ENCODE measurements at regions not wholly inside any gene's neighbourhood (a gene's known extent, or its start where the extent isn't known, plus 50 kb on each side); places are given as distances from the start of the nearest gene placed in this dataset.

- no peak for ATAC-seq
- Histone ChIP-seq H3K27me3 (ENCODE audit: insufficient read depth, low read length) (0 out of 2 replicates have a peak, but pooled peaks cover 5% of the 10 kb centered on the region), H3K9me2 (ENCODE audit: insufficient read depth) (no peaks in the 10 kb centered on the region), H3K27ac (ENCODE audit: low read depth, low read length) (no peak overlapping the region), H3K9ac (ENCODE audit: low read length) (no peak overlapping the region), H3K79me2 (ENCODE audit: insufficient read depth, low read length) (no peaks in the 10 kb centered on the region), H3K4me3 (replicated peaks in 1 of 2; ENCODE audit: low read depth in 1 of 2, low read length in 2 of 2) (no peak overlapping the region), H3K36me3 (ENCODE audit: control insufficient read depth in 1 of 2, insufficient read depth in 2 of 2, low read length in 2 of 2) (no peaks in the 10 kb centered on the region), H4K20me1 (ENCODE audit: insufficient read depth) (no peaks in the 10 kb centered on the region), H3K4me2 (ENCODE audit: low read length) (no peak overlapping the region), H3K4me1 (ENCODE audit: control insufficient read depth in 1 of 2, insufficient read depth in 2 of 2, low read length in 2 of 2) (no peaks in the 10 kb centered on the region), H3K9me3 (ENCODE audit: control insufficient read depth in 1 of 2, insufficient read depth in 1 of 2, low read depth in 1 of 2, low read length in 2 of 2) (no peaks in the 10 kb centered on the region), H2AFZ (ENCODE audit: low read depth, low read length, poor library complexity, severe bottlenecking) (no peak overlapping the region)
- POLR2A ChIA-PET, result no interaction called here
- no TSS peak for BruUV-seq (replicated peaks)
- intact Hi-C loops (cut with micrococcal nuclease), result no loop called here
- CTCF ChIA-PET, result no interaction called here
- TF ChIP-seq JUND (IDR thresholded peaks at IDR 0.05) (no peak), CTCF (IDR thresholded peaks at IDR 0.05 in 2 of 3, conservative IDR thresholded peaks at IDR 0.05 in 1 of 3; ENCODE audit: borderline replicate concordance in 1 of 3, insufficient read depth in 1 of 3, low read depth in 2 of 3, low read length in 2 of 3) (no peak), FOSL1 (IDR thresholded peaks at IDR 0.05; ENCODE audit: low read depth) (no peak), SIN3A (IDR thresholded peaks at IDR 0.05; ENCODE audit: low read depth) (no peak), ZFX (IDR thresholded peaks at IDR 0.05) (no peak)
- no peak for DNase-seq (ENCODE audit: low read depth, low spot score)
- RAD21 ChIA-PET (ENCODE audit: low non-redundant PET in 1 of 2, low total read pairs in 2 of 2, uncharacterized antibody in 2 of 2, unreplicated experiment in 2 of 2), result no interaction called here
These were observed 110.5 kb upstream of the ZNF32 start for GRCh38 chr10:43759216-43759615.

DNA sequence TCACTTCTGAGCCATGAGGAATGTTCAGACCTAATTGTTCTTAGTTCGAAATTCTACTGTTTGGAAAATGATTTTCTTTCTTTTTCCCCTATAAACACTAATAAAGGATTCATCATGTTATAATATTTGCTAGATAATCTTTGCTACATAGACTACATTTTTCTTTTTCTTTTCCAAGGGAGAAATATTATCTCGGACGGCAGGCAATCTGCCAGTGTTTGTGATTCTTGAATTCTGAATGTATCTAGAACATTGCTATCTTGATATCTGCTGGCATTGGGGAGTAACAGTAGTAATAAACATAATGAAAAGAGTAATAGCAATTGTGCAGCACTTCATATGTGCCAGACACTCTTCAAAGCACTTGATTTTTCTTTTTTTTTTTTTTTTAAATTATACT, 107.7 kb upstream of the ZNF32 start:
- H4K20me1 ChIP-seq (ENCODE audit: insufficient read depth), result no peaks in the 10 kb centered on the region
- 0 out of 2 replicates have a peak, but pooled peaks cover 5% of the 10 kb centered on the region for H3K27me3 ChIP-seq (ENCODE audit: insufficient read depth, low read length)
- RAD21 ChIA-PET (ENCODE audit: low non-redundant PET in 1 of 2, low total read pairs in 2 of 2, uncharacterized antibody in 2 of 2, unreplicated experiment in 2 of 2), result no interaction called here
- H3K79me2 ChIP-seq (ENCODE audit: insufficient read depth, low read length), result no peaks in the 10 kb centered on the region
- H3K4me2 ChIP-seq (ENCODE audit: low read length), result no peak overlapping the region
- H3K9me2 ChIP-seq (ENCODE audit: insufficient read depth), result no peaks in the 10 kb centered on the region
- no peak overlapping the region for H3K27ac ChIP-seq (ENCODE audit: low read depth, low read length)
- POLR2A ChIA-PET, result no interaction called here
- H2AFZ ChIP-seq (ENCODE audit: low read depth, low read length, poor library complexity, severe bottlenecking), result no peak overlapping the region
- BruUV-seq (replicated peaks), result no TSS peak
- no peak overlapping the region for H3K4me3 ChIP-seq (replicated peaks in 1 of 2; ENCODE audit: low read depth in 1 of 2, low read length in 2 of 2)
- H3K4me1 ChIP-seq (ENCODE audit: control insufficient read depth in 1 of 2, insufficient read depth in 2 of 2, low read length in 2 of 2), result no peaks in the 10 kb centered on the region
- CTCF ChIA-PET, result no interaction called here
- intact Hi-C loops (cut with micrococcal nuclease), result no loop called here
- H3K9ac ChIP-seq (ENCODE audit: low read length), result no peak overlapping the region
- H3K9me3 ChIP-seq (ENCODE audit: control insufficient read depth in 1 of 2, insufficient read depth in 1 of 2, low read depth in 1 of 2, low read length in 2 of 2), result no peaks in the 10 kb centered on the region
- DNase-seq (ENCODE audit: low read depth, low spot score) (no peak), ATAC-seq (no peak)
- H3K36me3 ChIP-seq (ENCODE audit: control insufficient read depth in 1 of 2, insufficient read depth in 2 of 2, low read length in 2 of 2), result no peaks in the 10 kb centered on the region
- TF ChIP-seq ZNF274 (IDR thresholded peaks at IDR 0.05; ENCODE audit: low read depth, low read length) (no peak), SRF (IDR thresholded peaks at IDR 0.05; ENCODE audit: low read depth) (no peak), CBX3 (IDR thresholded peaks at IDR 0.05; ENCODE audit: low read depth) (no peak), TCF7L2 (IDR thresholded peaks at IDR 0.05; ENCODE audit: borderline replicate concordance, extremely low read depth, insufficient read depth, insufficient read length) (no peak), FOSL1 (IDR thresholded peaks at IDR 0.05; ENCODE audit: low read depth) (no peak), CTCF (IDR thresholded peaks at IDR 0.05 in 2 of 3, conservative IDR thresholded peaks at IDR 0.05 in 1 of 3; ENCODE audit: borderline replicate concordance in 1 of 3, insufficient read depth in 1 of 3, low read depth in 2 of 3, low read length in 2 of 3) (no peak), EZH2phosphoT487 (IDR thresholded peaks at IDR 0.05; ENCODE audit: borderline replicate concordance) (no peak)
- TF ChIP-seq, protein P1, sequence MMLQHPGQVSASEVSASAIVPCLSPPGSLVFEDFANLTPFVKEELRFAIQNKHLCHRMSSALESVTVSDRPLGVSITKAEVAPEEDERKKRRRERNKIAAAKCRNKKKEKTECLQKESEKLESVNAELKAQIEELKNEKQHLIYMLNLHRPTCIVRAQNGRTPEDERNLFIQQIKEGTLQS (IDR thresholded peaks at IDR 0.05), result no peak
- TF ChIP-seq, protein P2, sequence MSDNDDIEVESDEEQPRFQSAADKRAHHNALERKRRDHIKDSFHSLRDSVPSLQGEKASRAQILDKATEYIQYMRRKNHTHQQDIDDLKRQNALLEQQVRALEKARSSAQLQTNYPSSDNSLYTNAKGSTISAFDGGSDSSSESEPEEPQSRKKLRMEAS (IDR thresholded peaks at IDR 0.05), result no peak
- TF ChIP-seq, protein P3, sequence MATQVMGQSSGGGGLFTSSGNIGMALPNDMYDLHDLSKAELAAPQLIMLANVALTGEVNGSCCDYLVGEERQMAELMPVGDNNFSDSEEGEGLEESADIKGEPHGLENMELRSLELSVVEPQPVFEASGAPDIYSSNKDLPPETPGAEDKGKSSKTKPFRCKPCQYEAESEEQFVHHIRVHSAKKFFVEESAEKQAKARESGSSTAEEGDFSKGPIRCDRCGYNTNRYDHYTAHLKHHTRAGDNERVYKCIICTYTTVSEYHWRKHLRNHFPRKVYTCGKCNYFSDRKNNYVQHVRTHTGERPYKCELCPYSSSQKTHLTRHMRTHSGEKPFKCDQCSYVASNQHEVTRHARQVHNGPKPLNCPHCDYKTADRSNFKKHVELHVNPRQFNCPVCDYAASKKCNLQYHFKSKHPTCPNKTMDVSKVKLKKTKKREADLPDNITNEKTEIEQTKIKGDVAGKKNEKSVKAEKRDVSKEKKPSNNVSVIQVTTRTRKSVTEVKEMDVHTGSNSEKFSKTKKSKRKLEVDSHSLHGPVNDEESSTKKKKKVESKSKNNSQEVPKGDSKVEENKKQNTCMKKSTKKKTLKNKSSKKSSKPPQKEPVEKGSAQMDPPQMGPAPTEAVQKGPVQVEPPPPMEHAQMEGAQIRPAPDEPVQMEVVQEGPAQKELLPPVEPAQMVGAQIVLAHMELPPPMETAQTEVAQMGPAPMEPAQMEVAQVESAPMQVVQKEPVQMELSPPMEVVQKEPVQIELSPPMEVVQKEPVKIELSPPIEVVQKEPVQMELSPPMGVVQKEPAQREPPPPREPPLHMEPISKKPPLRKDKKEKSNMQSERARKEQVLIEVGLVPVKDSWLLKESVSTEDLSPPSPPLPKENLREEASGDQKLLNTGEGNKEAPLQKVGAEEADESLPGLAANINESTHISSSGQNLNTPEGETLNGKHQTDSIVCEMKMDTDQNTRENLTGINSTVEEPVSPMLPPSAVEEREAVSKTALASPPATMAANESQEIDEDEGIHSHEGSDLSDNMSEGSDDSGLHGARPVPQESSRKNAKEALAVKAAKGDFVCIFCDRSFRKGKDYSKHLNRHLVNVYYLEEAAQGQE (IDR thresholded peaks at IDR 0.05; ENCODE audit: low read depth), result no peak

All from HCT116 (cell line).